Adrenal gland (tissue), 5 donors: ENCODE measurements at regions not wholly inside any gene's neighbourhood (a gene's known extent, or its start where the extent isn't known, plus 50 kb on each side); places are given as distances from the start of the nearest gene placed in this dataset.

ENCODE experiments used
- CTCF ChIP-seq, 6 experiments: fragments of 450-650 bp in 4 of 6; fragments of 200-600 bp in 2 of 6; sonication (generic) in 1 of 6; IDR thresholded peaks; 1 replicate in 5 of 6; 2 replicates in 1 of 6; pipeline versions ENCODE4 v1.5.1 to v1.8.0; 2016 to 2021; ENCODE audit warnings: antibody characterized with exemption in 6 of 6, mild to moderate bottlenecking in 2 of 6, moderate library complexity in 1 of 6
- POLR2A ChIP-seq, 2 donors: fragments of 450-650 bp; IDR thresholded peaks; one replicate each; pipeline ENCODE4 v1.6.1; 2017; ENCODE audit warnings: antibody characterized with exemption in 2 of 2, mild to moderate bottlenecking in 2 of 2, moderate library complexity in 1 of 2
- donor health status: DM: no; HTN: no; CAD: no.

GRCh38 chr2:48015421-48015820 lies 109.1 kb upstream of the FBXO11 start:
- TF ChIP-seq POLR2A (IDR thresholded peaks at IDR 0.05) (no peak), CTCF (IDR thresholded peaks at IDR 0.05) (no peak)
